ENCODE measurements at regions not wholly inside any gene's neighbourhood (a gene's known extent, or its start where the extent isn't known, plus 50 kb on each side); places are given as distances from the start of the nearest gene placed in this dataset.

GRCh38 chr20:63095718-63096654 lies 89.2 kb upstream of the BHLHE23 start:
- TF ChIP-seq CTCF (IDR thresholded peaks at IDR 0.05; ENCODE audit: low read depth, low read length, missing input control) (no peak), GABPA (IDR thresholded peaks at IDR 0.05 in 1 of 2, conservative IDR thresholded peaks at IDR 0.05 in 1 of 2) (no peak), ATF3 (IDR thresholded peaks at IDR 0.05) (no peak), MAX (IDR thresholded peaks at IDR 0.05) (no peak)
